ENCODE measurements at regions not wholly inside any gene's neighbourhood (a gene's known extent, or its start where the extent isn't known, plus 50 kb on each side); places are given as distances from the start of the nearest gene placed in this dataset.

DNA sequence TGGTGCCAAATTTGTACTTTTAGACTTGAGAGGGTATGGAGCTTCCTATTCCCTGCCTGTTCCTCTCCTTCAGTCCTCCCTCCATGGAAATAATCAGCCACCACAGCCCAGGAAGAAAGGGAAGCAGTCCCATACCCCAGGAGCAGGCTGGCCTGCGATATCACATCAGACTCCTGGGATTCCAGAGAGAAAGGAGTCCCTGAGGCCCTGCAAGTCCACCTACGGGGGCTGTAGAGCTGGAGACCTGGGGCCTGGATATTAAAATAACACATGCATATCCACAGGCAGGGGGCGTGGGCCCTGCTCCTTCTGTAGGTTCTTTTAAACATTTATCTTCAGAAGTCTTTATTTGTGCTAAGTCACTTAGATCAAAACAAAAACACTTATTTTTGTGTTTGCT lies 117.2 kb downstream of the TMEM174 start:
- Histone ChIP-seq H3K9me3 (ENCODE audit: low read depth, low read length, poor library complexity, severe bottlenecking) (no peaks in the 10 kb centered on the region), H3K4me1 (ENCODE audit: insufficient read depth, low read length, poor library complexity, severe bottlenecking) (no peaks in the 10 kb centered on the region), H3K36me3 (ENCODE audit: insufficient read depth, low read length, poor library complexity, severe bottlenecking) (no peaks in the 10 kb centered on the region), H3K27me3 (replicated peaks; ENCODE audit: insufficient read depth, low read depth, low read length, poor library complexity) (no peaks in the 10 kb centered on the region), H3K27ac (ENCODE audit: low read depth, low read length, poor library complexity, severe bottlenecking) (no peak overlapping the region), H3K4me3 (ENCODE audit: low read depth, low read length, poor library complexity, severe bottlenecking) (no peak overlapping the region)
- CTCF ChIA-PET = interaction anchor here (0.6 kb wide), 1 partner anchor 25 kb away, joined by 3 read pairs; no protein-coding TSS in a partner anchor
- DNase-seq (ENCODE audit: low spot score) = no peak
- no peak for TF ChIP-seq EZH2 (IDR thresholded peaks at IDR 0.05; ENCODE audit: borderline replicate concordance, low read depth, low read length, poor library complexity, severe bottlenecking)
- TF ChIP-seq, protein P1, sequence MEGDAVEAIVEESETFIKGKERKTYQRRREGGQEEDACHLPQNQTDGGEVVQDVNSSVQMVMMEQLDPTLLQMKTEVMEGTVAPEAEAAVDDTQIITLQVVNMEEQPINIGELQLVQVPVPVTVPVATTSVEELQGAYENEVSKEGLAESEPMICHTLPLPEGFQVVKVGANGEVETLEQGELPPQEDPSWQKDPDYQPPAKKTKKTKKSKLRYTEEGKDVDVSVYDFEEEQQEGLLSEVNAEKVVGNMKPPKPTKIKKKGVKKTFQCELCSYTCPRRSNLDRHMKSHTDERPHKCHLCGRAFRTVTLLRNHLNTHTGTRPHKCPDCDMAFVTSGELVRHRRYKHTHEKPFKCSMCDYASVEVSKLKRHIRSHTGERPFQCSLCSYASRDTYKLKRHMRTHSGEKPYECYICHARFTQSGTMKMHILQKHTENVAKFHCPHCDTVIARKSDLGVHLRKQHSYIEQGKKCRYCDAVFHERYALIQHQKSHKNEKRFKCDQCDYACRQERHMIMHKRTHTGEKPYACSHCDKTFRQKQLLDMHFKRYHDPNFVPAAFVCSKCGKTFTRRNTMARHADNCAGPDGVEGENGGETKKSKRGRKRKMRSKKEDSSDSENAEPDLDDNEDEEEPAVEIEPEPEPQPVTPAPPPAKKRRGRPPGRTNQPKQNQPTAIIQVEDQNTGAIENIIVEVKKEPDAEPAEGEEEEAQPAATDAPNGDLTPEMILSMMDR (conservative IDR thresholded peaks at IDR 0.05; ENCODE audit: low read depth, low read length) = no peak
- no TSS peak for BruUV-seq (replicated peaks)
- POLR2A ChIA-PET (ENCODE audit: low non-redundant PET) = no interaction called here
- intact Hi-C loops (cut with micrococcal nuclease; ENCODE audit: unreplicated experiment) = no loop called here

DNA sequence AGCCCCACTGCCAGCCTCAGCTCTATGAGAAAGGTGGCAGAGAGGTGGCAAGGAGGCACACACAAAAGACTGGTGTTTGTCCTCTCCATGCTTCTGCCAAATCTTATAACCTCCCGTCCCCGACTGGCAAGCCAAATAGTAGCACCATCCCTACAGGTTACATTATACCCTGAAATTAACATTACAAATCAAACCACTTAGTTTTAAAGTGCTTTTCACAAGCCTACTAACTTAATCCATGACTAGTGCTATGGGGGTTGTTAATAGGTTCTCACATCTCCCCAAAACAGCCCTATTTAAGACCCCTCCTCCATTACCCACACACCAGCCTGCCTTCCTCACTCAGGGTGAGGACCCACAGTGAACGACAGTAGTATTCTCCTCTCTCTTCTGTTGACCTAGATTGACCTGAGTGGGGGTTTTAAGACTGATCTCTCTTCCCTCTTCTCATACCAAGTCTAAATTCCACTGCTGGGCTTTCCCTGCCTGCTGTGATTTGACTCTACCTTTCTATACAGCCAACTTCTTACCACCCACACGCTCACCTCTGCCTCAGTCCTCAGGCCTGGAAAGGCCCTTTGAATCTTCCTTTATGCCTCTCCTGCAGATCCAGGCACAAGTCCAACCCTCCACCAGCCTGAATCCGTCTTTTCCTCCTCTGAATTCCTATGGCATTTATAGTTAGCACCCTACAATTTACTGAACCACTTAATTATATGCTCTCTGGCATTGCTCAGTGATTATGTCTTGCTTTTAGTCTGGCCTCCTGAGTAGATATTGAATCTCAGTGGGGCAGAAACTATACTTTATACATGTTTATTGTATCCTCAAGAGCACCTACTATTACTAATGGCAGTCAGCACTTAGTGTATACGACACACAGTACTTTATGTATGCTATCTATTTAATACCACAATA lies 116.1 kb downstream of the TMEM174 start:
- DNase-seq (ENCODE audit: low spot score) = no peak
- no TSS peak for BruUV-seq (replicated peaks)
- Histone ChIP-seq H3K36me3 (ENCODE audit: insufficient read depth, low read length, poor library complexity, severe bottlenecking) (no peaks in the 10 kb centered on the region), H3K27me3 (replicated peaks; ENCODE audit: insufficient read depth, low read depth, low read length, poor library complexity) (no peaks in the 10 kb centered on the region), H3K27ac (ENCODE audit: low read depth, low read length, poor library complexity, severe bottlenecking) (no peak overlapping the region), H3K9me3 (ENCODE audit: low read depth, low read length, poor library complexity, severe bottlenecking) (no peaks in the 10 kb centered on the region), H3K4me3 (ENCODE audit: low read depth, low read length, poor library complexity, severe bottlenecking) (no peak overlapping the region), H3K4me1 (ENCODE audit: insufficient read depth, low read length, poor library complexity, severe bottlenecking) (no peaks in the 10 kb centered on the region)
- TF ChIP-seq EZH2 (IDR thresholded peaks at IDR 0.05; ENCODE audit: borderline replicate concordance, low read depth, low read length, poor library complexity, severe bottlenecking) = no peak
- TF ChIP-seq, protein P1 (conservative IDR thresholded peaks at IDR 0.05; ENCODE audit: low read depth, low read length) = no peak
- ChIA-PET POLR2A (ENCODE audit: low non-redundant PET) (no interaction called here), CTCF (no interaction called here)
- intact Hi-C loops (cut with micrococcal nuclease; ENCODE audit: unreplicated experiment) = no loop called here

DNA sequence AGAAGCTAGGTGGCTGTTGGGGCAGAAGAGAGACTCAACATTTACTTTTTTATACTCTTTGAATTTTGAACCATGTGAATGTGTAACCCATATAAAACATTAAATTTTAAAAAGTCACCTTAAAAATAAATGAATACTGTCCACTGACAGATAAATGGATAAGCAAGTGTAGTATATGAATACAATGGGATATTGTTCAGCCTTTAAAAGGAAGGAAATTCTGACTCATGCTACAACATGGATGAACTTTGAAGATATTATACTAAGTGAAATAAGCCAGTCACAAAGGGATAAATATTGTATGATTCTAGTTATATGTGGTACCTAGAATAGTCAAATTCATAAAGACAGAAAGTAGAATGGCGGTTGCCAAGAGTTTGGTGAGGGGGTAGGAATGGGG lies 113.9 kb downstream of the TMEM174 start:
- intact Hi-C loops (cut with micrococcal nuclease; ENCODE audit: unreplicated experiment) = no loop called here
- no peaks in the 10 kb centered on the region for H3K27me3 ChIP-seq (replicated peaks; ENCODE audit: insufficient read depth, low read depth, low read length, poor library complexity)
- BruUV-seq (replicated peaks) = no TSS peak
- ChIA-PET CTCF (no interaction called here), POLR2A (ENCODE audit: low non-redundant PET) (no interaction called here)
- no peak overlapping the region for H3K27ac ChIP-seq (ENCODE audit: low read depth, low read length, poor library complexity, severe bottlenecking)
- H3K4me1 ChIP-seq (ENCODE audit: insufficient read depth, low read length, poor library complexity, severe bottlenecking) = peaks cover 9% of the 10 kb centered on the region
- H3K4me3 ChIP-seq (ENCODE audit: low read depth, low read length, poor library complexity, severe bottlenecking) = no peak overlapping the region
- no peak for TF ChIP-seq EZH2 (IDR thresholded peaks at IDR 0.05; ENCODE audit: borderline replicate concordance, low read depth, low read length, poor library complexity, severe bottlenecking)
- TF ChIP-seq, protein P1 (conservative IDR thresholded peaks at IDR 0.05; ENCODE audit: low read depth, low read length) = no peak
- no peaks in the 10 kb centered on the region for H3K36me3 ChIP-seq (ENCODE audit: insufficient read depth, low read length, poor library complexity, severe bottlenecking)
- no peaks in the 10 kb centered on the region for H3K9me3 ChIP-seq (ENCODE audit: low read depth, low read length, poor library complexity, severe bottlenecking)
- no peak for DNase-seq (ENCODE audit: low spot score)

Measured in A673 (cell line).